Transverse colon (tissue), 4 donors: ENCODE measurements at regions not wholly inside any gene's neighbourhood (a gene's known extent, or its start where the extent isn't known, plus 50 kb on each side); places are given as distances from the start of the nearest gene placed in this dataset.

Experiments used
- DNase-seq: peaks from one replicate; pipeline ENCODE4 v3.0.0-alpha.2; 2019
- H3K27ac ChIP-seq, 4 donors: fragments of 200-600 bp; sonication (generic); 2 replicates each; pipeline ENCODE4 v1.5.1; 2016 to 2018; ENCODE audit warnings: inconsistent platforms in 4 of 4
- H3K27me3 ChIP-seq: fragments of 200-600 bp; sonication (generic); 2 replicates; pipeline ENCODE4 v1.5.1; 2017; ENCODE audit warnings: inconsistent platforms
- H3K36me3 ChIP-seq, 4 donors: fragments of 200-600 bp; sonication (generic); 2 replicates each; pipeline ENCODE4 v1.5.1; 2017 to 2019; ENCODE audit warnings: inconsistent platforms in 4 of 4
- H3K4me1 ChIP-seq, 4 donors: fragments of 200-600 bp; sonication (generic); 2 replicates each; pipeline ENCODE4 v1.5.1; 2017 to 2020; ENCODE audit warnings: inconsistent platforms in 4 of 4
- H3K4me3 ChIP-seq, 4 donors: fragments of 200-600 bp; sonication (generic); 1 replicate in 1 of 4; 2 replicates in 3 of 4; pipeline versions ENCODE4 v1.5.1 to v1.6.1; 2017 to 2019; ENCODE audit warnings: inconsistent platforms in 4 of 4
- H3K9me3 ChIP-seq, 2 donors: fragments of 200-600 bp; sonication (generic); 2 replicates each; pipeline ENCODE4 v1.5.1; 2017 to 2019; ENCODE audit warnings: inconsistent platforms in 2 of 2
- EP300 ChIP-seq: sonication (generic); formaldehyde crosslinking; IDR thresholded peaks from one replicate; pipeline ENCODE4 v1.6.1; 2017; ENCODE audit warnings: antibody characterized with exemption, low read depth
- WGBS, 2 donors: methylation state at CpG; one replicate each; pipeline ENCODE4 v1.1.5; 2018; ENCODE audit warnings: low coverage in 1 of 2; 5-methylcytosine and 5-hydroxymethylcytosine counted together
- in situ Hi-C, 4 donors: fragments of 200-750 bp; cut with MboI; loops; one replicate each; pipeline versions ENCODE4 v1.15.0 to v1.15.1; 2017; ENCODE audit warnings: low sequenced_read_pairs in 3 of 4, low pct_ligation_motif_present in 1 of 4, low pct_unique_long_range_greater_than_20kb in 1 of 4
- intact Hi-C: fragments of 100-400 bp; cut with DNase I; formaldehyde crosslinking; loops from one replicate; pipeline ENCODE4 v1.15.1; 2023; ENCODE audit warnings: low total_unique reads

- no peak for TF ChIP-seq EP300
- Histone ChIP-seq H3K27ac (no peak overlapping the region), H3K9me3 (no peaks in the 10 kb centered on the region), H3K36me3 (no peaks in the 10 kb centered on the region), H3K27me3 (no peaks in the 10 kb centered on the region), H3K4me3 (no peak overlapping the region), H3K4me1 (peaks cover 0 to 19% (median 7%) of the 10 kb centered on the region in 4 donors)
- in situ Hi-C loops (no loop called here), intact Hi-C loops (no loop called here)
- WGBS, 2 donors = 89 to 91% methylated on average over 4 of the region's 4 CpGs
- DNase-seq = no peak
Observed at GRCh38 chr6:17227403-17227802, 53.8 kb upstream of the RBM24 start.
